Liver (tissue), 8 donors: ENCODE measurements at regions not wholly inside any gene's neighbourhood (a gene's known extent, or its start where the extent isn't known, plus 50 kb on each side); places are given as distances from the start of the nearest gene placed in this dataset.

Experiments used
- DNase-seq: peaks from one replicate; pipeline ENCODE4 v3.0.0-alpha.2; 2017; ENCODE audit warnings: low spot score
- H3K27ac ChIP-seq, 2 donors: one replicate each; pipeline ENCODE4 v1.7.0; 2013; ENCODE audit warnings: inconsistent platforms in 2 of 2, low read length in 2 of 2, control low read depth in 1 of 2, low read depth in 1 of 2, mild to moderate bottlenecking in 1 of 2
- H3K27me3 ChIP-seq, 4 donors: one replicate each; pipeline versions ENCODE4 v1.6.1 to v1.7.0; 2013; ENCODE audit warnings: low read length in 3 of 4, inconsistent platforms in 1 of 4, mild to moderate bottlenecking in 1 of 4, moderate library complexity in 1 of 4; ENCODE audit not compliant: control insufficient read depth in 4 of 4, insufficient read depth in 4 of 4
- H3K36me3 ChIP-seq, 4 donors: one replicate each; pipeline versions ENCODE4 v1.6.1 to v1.7.0; 2013; ENCODE audit warnings: low read length in 3 of 4, mild to moderate bottlenecking in 3 of 4, low read depth in 1 of 4, moderate library complexity in 1 of 4; ENCODE audit not compliant: control insufficient read depth in 4 of 4, insufficient read depth in 3 of 4
- H3K4me1 ChIP-seq, 4 donors: one replicate each; pipeline versions ENCODE4 v1.6.1 to v1.7.0; 2013; ENCODE audit warnings: low read length in 3 of 4, mild to moderate bottlenecking in 3 of 4, moderate library complexity in 1 of 4; ENCODE audit not compliant: control insufficient read depth in 4 of 4, insufficient read depth in 4 of 4
- H3K4me3 ChIP-seq, 3 donors: one replicate each; pipeline versions ENCODE4 v1.6.1 to v1.7.0; 2013; ENCODE audit warnings: low read length in 3 of 3, control low read depth in 1 of 3, low read depth in 1 of 3, mild to moderate bottlenecking in 1 of 3
- H3K9ac ChIP-seq, 2 donors: one replicate each; pipeline ENCODE4 v1.7.0; 2013; ENCODE audit warnings: low read length in 2 of 2, mild to moderate bottlenecking in 2 of 2, moderate library complexity in 2 of 2, control low read depth in 1 of 2, low read depth in 1 of 2
- H3K9me3 ChIP-seq, 4 donors: one replicate each; pipeline versions ENCODE4 v1.6.1 to v1.7.0; 2013; ENCODE audit warnings: low read length in 3 of 4; ENCODE audit not compliant: control insufficient read depth in 4 of 4
- ATF3 ChIP-seq: IDR thresholded peaks from 2 replicates; pipeline ENCODE4 v1.6.1; 2016; ENCODE audit warnings: antibody characterized with exemption
- EGR1 ChIP-seq, 2 donors: IDR thresholded peaks; 2 replicates each; pipeline ENCODE4 v1.6.1; 2016 to 2018; ENCODE audit warnings: antibody characterized with exemption in 2 of 2, low read depth in 2 of 2
- FOXA1 ChIP-seq: IDR thresholded peaks from 2 replicates; pipeline ENCODE4 v1.6.1; 2016; ENCODE audit warnings: antibody characterized with exemption
- FOXA2 ChIP-seq: IDR thresholded peaks from 2 replicates; pipeline ENCODE4 v1.6.1; 2016; ENCODE audit warnings: antibody characterized with exemption
- GABPA ChIP-seq, 2 donors: IDR thresholded peaks in 1 of 2; conservative IDR thresholded peaks in 1 of 2; 2 replicates each; pipeline ENCODE4 v1.6.1; 2016; ENCODE audit warnings: antibody characterized with exemption in 2 of 2, mild to moderate bottlenecking in 1 of 2, moderate library complexity in 1 of 2
- HNF4A ChIP-seq, 2 donors: conservative IDR thresholded peaks; 2 replicates each; pipeline ENCODE4 v1.6.1; 2016; ENCODE audit warnings: antibody characterized with exemption in 2 of 2, mild to moderate bottlenecking in 2 of 2
- HNF4G ChIP-seq: IDR thresholded peaks from 2 replicates; pipeline ENCODE4 v1.6.1; 2016; ENCODE audit warnings: antibody characterized with exemption
- JUND ChIP-seq, 2 donors: IDR thresholded peaks; 2 replicates each; pipeline ENCODE4 v1.6.1; 2016; ENCODE audit warnings: antibody characterized with exemption in 2 of 2
- MAX ChIP-seq: IDR thresholded peaks from 2 replicates; pipeline ENCODE4 v1.6.1; 2016; ENCODE audit warnings: antibody characterized with exemption
- NR2F2 ChIP-seq: IDR thresholded peaks from 2 replicates; pipeline ENCODE4 v1.6.1; 2016; ENCODE audit warnings: antibody characterized with exemption
- RAD21 ChIP-seq, 2 donors: IDR thresholded peaks; 2 replicates each; pipeline ENCODE4 v1.6.1; 2016; ENCODE audit warnings: antibody characterized with exemption in 2 of 2, mild to moderate bottlenecking in 2 of 2
- REST ChIP-seq: IDR thresholded peaks from 2 replicates; pipeline ENCODE4 v1.6.1; 2016; ENCODE audit warnings: antibody characterized with exemption, mild to moderate bottlenecking
- RXRA ChIP-seq, 2 donors: IDR thresholded peaks; 2 replicates each; pipeline ENCODE4 v1.6.1; 2017 to 2018; ENCODE audit warnings: antibody characterized with exemption in 2 of 2, mild to moderate bottlenecking in 1 of 2
- SP1 ChIP-seq: IDR thresholded peaks from 2 replicates; pipeline ENCODE4 v1.6.1; 2018; ENCODE audit warnings: antibody characterized with exemption, mild to moderate bottlenecking
- TAF1 ChIP-seq: conservative IDR thresholded peaks from 2 replicates; pipeline ENCODE4 v1.6.1; 2016; ENCODE audit warnings: antibody characterized with exemption, mild to moderate bottlenecking
- YY1 ChIP-seq: IDR thresholded peaks from 2 replicates; pipeline ENCODE4 v1.6.1; 2016; ENCODE audit warnings: antibody characterized with exemption, mild to moderate bottlenecking
- WGBS: extraction: QIAGEN DNeasy Blood & Tissue Kit; methylation state at CpG from one replicate; pipeline ENCODE4 v1.1.7; 2013; 5-methylcytosine and 5-hydroxymethylcytosine counted together
- TF ChIP-seq, protein P1 (sequence below): IDR thresholded peaks from 2 replicates; pipeline ENCODE4 v1.6.1; 2016; ENCODE audit warnings: antibody characterized with exemption
- TF ChIP-seq, protein P2 (sequence below): fragments of 150-350 bp; IDR thresholded peaks from 2 replicates; pipeline ENCODE4 v1.5.1; 2017; ENCODE audit warnings: improper control_type of control experiment, low read depth, low read length; ENCODE audit not compliant: missing input control
- donor health status: healthy.
- donor health status: healthy.
- donor health status: healthy.
- donor health status: healthy.
- donor health status: healthy.

DNA sequence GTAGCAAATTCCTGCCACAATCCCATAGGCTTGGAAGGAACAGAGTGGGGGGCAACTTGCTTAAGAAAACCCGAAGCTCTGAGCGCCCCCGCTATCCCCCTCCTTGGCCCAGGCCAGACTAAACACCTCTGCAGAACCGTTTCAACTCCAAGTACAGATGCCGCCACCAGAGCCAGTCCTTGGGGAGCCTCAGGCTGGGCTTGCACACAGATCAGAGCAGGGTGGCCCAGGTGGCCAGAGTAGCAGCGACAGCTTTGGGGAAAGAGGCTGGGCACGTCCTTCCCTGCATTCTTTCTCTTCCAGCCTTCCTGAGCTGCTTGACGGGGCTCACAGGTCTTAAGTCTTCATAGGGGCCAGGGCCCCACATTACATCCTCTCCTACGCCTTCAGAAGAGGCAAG is 181.6 kb upstream of the ZC3H12A start:
- H3K4me1 ChIP-seq = no peaks in the 10 kb centered on the region
- peaks cover under 1 to 4% (median 3%) of the 10 kb centered on the region in 4 donors for H3K27me3 ChIP-seq

More for the DNA sequence above, 181.6 kb upstream of the ZC3H12A start:
- DNase-seq = no peak
- no peak overlapping the region for H3K27ac ChIP-seq
- H3K9me3 ChIP-seq = peaks cover 0 to 2% (median 0%) of the 10 kb centered on the region in 4 donors
- H3K4me3 ChIP-seq = no peak overlapping the region
- WGBS = 65% methylated on average over 9 of the region's 9 CpGs
- TF ChIP-seq FOXA1 (no peak), JUND (IDR thresholded peaks at IDR 0.05) (no peak), ATF3 (no peak), REST (no peak), YY1 (no peak), EGR1 (IDR thresholded peaks at IDR 0.05; ENCODE audit: low read depth in 2 of 2) (no peak), RAD21 (IDR thresholded peaks at IDR 0.05) (no peak), FOXA2 (no peak), TAF1 (no peak), SP1 (no peak), NR2F2 (no peak), HNF4G (no peak), MAX (no peak), GABPA (IDR thresholded peaks at IDR 0.05 in 1 of 2, conservative IDR thresholded peaks at IDR 0.05 in 1 of 2) (no peak), HNF4A (conservative IDR thresholded peaks at IDR 0.05) (no peak), RXRA (IDR thresholded peaks at IDR 0.05) (no peak)
- TF ChIP-seq, protein P1, sequence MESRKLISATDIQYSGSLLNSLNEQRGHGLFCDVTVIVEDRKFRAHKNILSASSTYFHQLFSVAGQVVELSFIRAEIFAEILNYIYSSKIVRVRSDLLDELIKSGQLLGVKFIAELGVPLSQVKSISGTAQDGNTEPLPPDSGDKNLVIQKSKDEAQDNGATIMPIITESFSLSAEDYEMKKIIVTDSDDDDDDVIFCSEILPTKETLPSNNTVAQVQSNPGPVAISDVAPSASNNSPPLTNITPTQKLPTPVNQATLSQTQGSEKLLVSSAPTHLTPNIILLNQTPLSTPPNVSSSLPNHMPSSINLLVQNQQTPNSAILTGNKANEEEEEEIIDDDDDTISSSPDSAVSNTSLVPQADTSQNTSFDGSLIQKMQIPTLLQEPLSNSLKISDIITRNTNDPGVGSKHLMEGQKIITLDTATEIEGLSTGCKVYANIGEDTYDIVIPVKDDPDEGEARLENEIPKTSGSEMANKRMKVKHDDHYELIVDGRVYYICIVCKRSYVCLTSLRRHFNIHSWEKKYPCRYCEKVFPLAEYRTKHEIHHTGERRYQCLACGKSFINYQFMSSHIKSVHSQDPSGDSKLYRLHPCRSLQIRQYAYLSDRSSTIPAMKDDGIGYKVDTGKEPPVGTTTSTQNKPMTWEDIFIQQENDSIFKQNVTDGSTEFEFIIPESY = no peak
- TF ChIP-seq, protein P2, sequence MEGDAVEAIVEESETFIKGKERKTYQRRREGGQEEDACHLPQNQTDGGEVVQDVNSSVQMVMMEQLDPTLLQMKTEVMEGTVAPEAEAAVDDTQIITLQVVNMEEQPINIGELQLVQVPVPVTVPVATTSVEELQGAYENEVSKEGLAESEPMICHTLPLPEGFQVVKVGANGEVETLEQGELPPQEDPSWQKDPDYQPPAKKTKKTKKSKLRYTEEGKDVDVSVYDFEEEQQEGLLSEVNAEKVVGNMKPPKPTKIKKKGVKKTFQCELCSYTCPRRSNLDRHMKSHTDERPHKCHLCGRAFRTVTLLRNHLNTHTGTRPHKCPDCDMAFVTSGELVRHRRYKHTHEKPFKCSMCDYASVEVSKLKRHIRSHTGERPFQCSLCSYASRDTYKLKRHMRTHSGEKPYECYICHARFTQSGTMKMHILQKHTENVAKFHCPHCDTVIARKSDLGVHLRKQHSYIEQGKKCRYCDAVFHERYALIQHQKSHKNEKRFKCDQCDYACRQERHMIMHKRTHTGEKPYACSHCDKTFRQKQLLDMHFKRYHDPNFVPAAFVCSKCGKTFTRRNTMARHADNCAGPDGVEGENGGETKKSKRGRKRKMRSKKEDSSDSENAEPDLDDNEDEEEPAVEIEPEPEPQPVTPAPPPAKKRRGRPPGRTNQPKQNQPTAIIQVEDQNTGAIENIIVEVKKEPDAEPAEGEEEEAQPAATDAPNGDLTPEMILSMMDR = no peak
- H3K36me3 ChIP-seq = no peaks in the 10 kb centered on the region
- no peak overlapping the region for H3K9ac ChIP-seq
